Left cardiac atrium (tissue), 4 donors: ENCODE measurements at regions not wholly inside any gene's neighbourhood (a gene's known extent, or its start where the extent isn't known, plus 50 kb on each side); places are given as distances from the start of the nearest gene placed in this dataset.

Experiments used
- ATAC-seq, 2 donors: fragments of 200-7000 bp; cut with Tn5 transposase; one replicate each; pipeline ENCODE4 v1.9.1; 2020; ENCODE audit warnings: mild to moderate bottlenecking in 2 of 2, moderate library complexity in 2 of 2
- DNase-seq: peaks from one replicate; pipeline ENCODE4 v3.0.0-alpha.2; 2020
- intact Hi-C, 2 donors: fragments of 100-400 bp; cut with DNase I; formaldehyde crosslinking; loops; one replicate each; pipeline versions ENCODE4 v1.14.1 to v1.15.1; 2022 to 2023
- donor health status: DM: no; HTN: yes; CAD: no.
- donor health status: DM: no; HTN: yes; CAD: no; lungs with severe emphysema.
- donor health status: DM: yes; HTN: yes; CAD: no.
- donor health status: Dilated cardiomyopathy.

- ATAC-seq (no peak), DNase-seq (no peak)
- intact Hi-C loops = no loop called here
These were observed 114.6 kb upstream of the C11orf87 start for GRCh38 chr11:109307366-109307765.

- ATAC-seq (no peak), DNase-seq (no peak)
- intact Hi-C loops = no loop called here
These were observed 113.4 kb upstream of the C11orf87 start for GRCh38 chr11:109308551-109308950.

GRCh38 chr11:109309153-109309552 is 112.8 kb upstream of the C11orf87 start:
- DNase-seq (no peak), ATAC-seq (no peak)
- intact Hi-C loops = no loop called here

DNA sequence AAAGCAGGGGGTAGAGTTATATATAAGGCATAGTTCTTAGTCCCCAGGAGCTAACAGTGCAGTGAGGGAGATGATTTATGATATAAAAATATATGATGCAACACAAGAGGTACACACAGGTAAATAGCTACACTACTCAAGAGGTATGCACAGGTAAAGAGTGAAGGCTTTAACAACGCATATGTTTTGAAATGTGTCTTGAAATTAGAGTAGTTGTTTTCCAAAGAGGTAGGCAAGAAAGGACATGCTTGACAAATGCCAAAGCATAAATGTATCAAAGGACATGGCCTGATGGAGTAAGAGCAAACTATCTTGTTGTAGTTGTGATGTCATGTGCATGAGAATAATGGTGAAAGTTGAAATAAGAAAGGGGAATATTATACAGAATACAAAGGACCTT is 104.3 kb upstream of the C11orf87 start:
- intact Hi-C loops = no loop called here
- no peak for ATAC-seq
- DNase-seq = no peak

- ATAC-seq = peak in 1 of 2 donors; percentile 69
- intact Hi-C loops = no loop called here
These were observed 101.4 kb upstream of the C11orf87 start for GRCh38 chr11:109320595-109320994.

DNA sequence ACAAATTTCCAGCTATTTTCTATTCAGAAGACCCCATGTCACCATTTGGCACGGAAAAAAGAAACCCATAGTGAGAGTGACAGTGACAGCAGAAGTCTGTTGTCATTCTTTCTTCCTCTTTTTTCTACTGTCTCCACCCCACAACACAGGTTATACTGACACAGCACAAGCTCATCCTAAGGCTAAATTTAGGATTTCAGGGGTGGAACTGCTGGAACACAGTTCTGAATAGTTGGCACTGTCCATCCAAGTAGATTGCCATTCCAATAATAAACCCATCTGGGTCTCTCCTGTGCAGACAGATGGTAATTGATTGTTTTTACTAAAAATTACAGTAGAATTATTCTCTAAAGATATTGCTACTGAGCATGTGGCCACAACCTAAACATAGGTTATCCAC is 95.2 kb upstream of the C11orf87 start:
- DNase-seq = no peak
- intact Hi-C loops = no loop called here
- ATAC-seq = peak in 1 of 2 donors; percentile 38

More at GRCh38 chr11:109320595-109320994, 101.4 kb upstream of the C11orf87 start:
- no peak for DNase-seq

- no peak for DNase-seq
- intact Hi-C loops = no loop called here
- ATAC-seq = no peak
These were observed 92.3 kb upstream of the C11orf87 start for GRCh38 chr11:109329716-109330115.

GRCh38 chr11:109338131-109338530 is 83.9 kb upstream of the C11orf87 start:
- ATAC-seq = peak in 1 of 2 donors; percentile 47

GRCh38 chr11:109342261-109342660 is 79.7 kb upstream of the C11orf87 start:
- ATAC-seq = no peak
- no peak for DNase-seq
- intact Hi-C loops = no loop called here

More at GRCh38 chr11:109338131-109338530, 83.9 kb upstream of the C11orf87 start:
- intact Hi-C loops = no loop called here
- no peak for DNase-seq

DNA sequence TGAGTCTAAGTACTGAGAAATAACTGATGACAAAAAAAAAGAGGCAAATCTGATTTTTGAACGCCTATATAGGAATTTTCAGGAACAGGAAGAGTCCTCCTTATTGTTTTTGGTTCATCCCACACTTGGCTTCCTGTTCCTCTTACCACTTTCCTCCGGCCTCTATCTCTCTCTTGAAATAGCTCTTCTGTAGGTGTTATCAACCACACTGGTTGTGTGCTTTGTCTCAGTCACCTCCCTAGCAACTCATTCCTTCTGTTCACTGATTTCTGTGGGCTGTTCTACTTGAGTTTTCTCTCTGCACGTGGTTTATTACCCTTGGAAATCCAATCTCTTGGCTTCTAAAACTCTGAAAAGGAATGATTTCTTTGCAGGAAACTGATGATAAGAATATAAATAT is 78.7 kb upstream of the C11orf87 start:
- intact Hi-C loops = no loop called here
- ATAC-seq = peak; percentile 72 to 74

DNA sequence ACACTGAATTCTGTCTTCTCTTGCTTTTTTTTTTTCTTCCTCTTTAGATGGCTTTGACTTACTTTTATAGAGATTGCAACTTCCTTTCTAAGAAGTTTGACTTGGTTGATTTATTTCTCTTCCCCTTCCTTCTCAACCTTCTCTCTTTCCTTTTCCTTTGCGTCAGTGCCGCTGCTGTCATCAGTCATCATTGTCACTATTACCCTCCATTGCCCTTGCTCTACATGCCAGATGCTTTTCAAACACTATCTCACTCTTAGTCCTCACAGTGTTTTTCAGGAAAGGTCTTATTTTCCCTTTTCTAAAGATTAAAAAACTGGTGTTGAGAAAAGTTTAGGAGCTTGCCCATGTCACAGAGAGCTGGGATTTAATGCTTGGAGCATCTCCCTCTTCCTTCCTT is 74.7 kb upstream of the C11orf87 start:
- DNase-seq = no peak
- ATAC-seq = peak in 1 of 2 donors; percentile 44
- intact Hi-C loops = no loop called here

More for the DNA sequence above, 78.7 kb upstream of the C11orf87 start:
- DNase-seq = no peak

DNA sequence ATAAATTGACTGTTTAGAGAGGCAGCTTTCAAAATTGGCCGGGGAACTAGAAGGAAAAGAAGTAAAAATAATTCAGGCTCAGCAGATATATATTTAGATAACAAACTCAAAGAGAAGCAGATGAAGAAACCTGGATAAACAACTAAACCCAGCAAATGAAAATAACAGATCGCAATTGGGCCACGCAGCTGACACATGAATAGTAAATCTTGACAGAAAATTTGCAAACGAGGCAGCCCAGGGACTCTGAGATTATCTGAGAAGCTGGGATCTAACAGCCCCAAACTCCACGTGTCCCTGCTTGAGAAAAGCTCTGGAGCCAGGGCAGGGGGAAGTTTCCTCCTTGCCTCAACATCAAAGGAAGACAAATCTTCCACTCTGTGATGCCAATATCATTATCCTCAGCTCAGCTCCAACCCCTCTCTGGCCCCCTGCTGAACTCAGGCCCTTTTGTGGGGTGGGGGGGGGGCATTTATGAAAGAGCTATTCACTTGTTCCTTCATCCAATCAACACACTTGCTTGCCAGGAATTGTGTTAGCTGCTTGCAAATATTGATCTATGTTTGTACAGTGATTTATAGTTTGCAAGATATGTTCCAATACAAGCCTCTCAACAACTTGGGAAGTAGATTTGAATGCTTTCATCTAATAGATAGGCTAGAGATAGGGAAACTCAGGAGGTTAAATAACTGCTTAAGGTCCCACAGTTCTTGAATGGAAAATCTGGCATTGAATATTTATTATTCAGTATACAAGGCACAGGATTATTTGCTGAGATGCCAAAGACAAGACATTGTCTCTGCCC is 72.5 kb upstream of the C11orf87 start:
- intact Hi-C loops = no loop called here
- ATAC-seq = no peak
- DNase-seq = no peak

GRCh38 chr11:109350091-109350490 is 71.9 kb upstream of the C11orf87 start:
- DNase-seq = no peak
- intact Hi-C loops = no loop called here
- no peak for ATAC-seq

GRCh38 chr11:109362059-109362458 is 59.9 kb upstream of the C11orf87 start:
- intact Hi-C loops = no loop called here
- DNase-seq = no peak
- ATAC-seq = no peak

GRCh38 chr11:109363682-109364081 is 58.3 kb upstream of the C11orf87 start:
- intact Hi-C loops = no loop called here
- DNase-seq (no peak), ATAC-seq (no peak)

- ATAC-seq (no peak), DNase-seq (no peak)
- intact Hi-C loops = no loop called here
These were observed 57.1 kb upstream of the C11orf87 start for GRCh38 chr11:109364851-109365250.

GRCh38 chr11:109371444-109372176 is 50.4 kb upstream of the C11orf87 start:
- no peak for DNase-seq
- intact Hi-C loops = no loop called here
- no peak for ATAC-seq
